ENCODE measurements at regions not wholly inside any gene's neighbourhood (a gene's known extent, or its start where the extent isn't known, plus 50 kb on each side); places are given as distances from the start of the nearest gene placed in this dataset.

- TF ChIP-seq POLR2AphosphoS5 (IDR thresholded peaks at IDR 0.05; ENCODE audit: low read depth, low read length) = no peak
- TF ChIP-seq TAF1 (IDR thresholded peaks at IDR 0.05; ENCODE audit: borderline replicate concordance, low read depth, low read length) = no peak
- no peak for TF ChIP-seq POLR2A (IDR thresholded peaks at IDR 0.05; ENCODE audit: low read depth, low read length)
- DNase-seq (ENCODE audit: insufficient read length) (no peak), FAIRE-seq (no peak)
Observed at GRCh38 chr11:39462506-39462905, 1996.9 kb downstream of the LRRC4C start.

- no peak for DNase-seq (ENCODE audit: insufficient read length)
- FAIRE-seq = no peak
- TF ChIP-seq POLR2A (IDR thresholded peaks at IDR 0.05; ENCODE audit: low read depth, low read length) (no peak), TAF1 (IDR thresholded peaks at IDR 0.05; ENCODE audit: borderline replicate concordance, low read depth, low read length) (no peak), POLR2AphosphoS5 (IDR thresholded peaks at IDR 0.05; ENCODE audit: low read depth, low read length) (no peak)
Observed at GRCh38 chr11:39461066-39461465, 1998.4 kb downstream of the LRRC4C start.

DNA sequence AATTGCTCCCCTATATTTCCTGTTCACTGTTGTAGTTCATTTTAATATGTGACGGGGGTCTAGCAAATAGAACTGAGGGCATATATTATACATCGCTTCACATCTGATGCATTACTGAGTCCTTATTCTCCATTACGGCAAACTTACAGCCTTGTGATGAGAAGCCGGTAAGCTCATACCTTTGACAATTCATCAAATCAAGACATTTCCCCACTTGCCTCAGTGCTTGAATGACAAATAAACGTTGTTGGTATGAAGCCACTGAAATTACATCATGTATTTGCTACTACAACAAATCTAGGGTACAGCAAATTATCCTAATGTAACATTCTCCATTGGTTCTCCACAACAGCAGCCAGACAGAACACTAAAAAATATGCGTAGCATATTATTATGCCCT, 1999.8 kb downstream of the LRRC4C start:
- FAIRE-seq = no peak
- no peak for DNase-seq (ENCODE audit: insufficient read length)
- TF ChIP-seq POLR2A (IDR thresholded peaks at IDR 0.05; ENCODE audit: low read depth, low read length) = no peak
- no peak for TF ChIP-seq POLR2AphosphoS5 (IDR thresholded peaks at IDR 0.05; ENCODE audit: low read depth, low read length)
- TF ChIP-seq TAF1 (IDR thresholded peaks at IDR 0.05; ENCODE audit: borderline replicate concordance, low read depth, low read length) = no peak

GRCh38 chr11:39458481-39458880, 2001.0 kb downstream of the LRRC4C start:
- no peak for DNase-seq (ENCODE audit: insufficient read length)
- TF ChIP-seq POLR2AphosphoS5 (IDR thresholded peaks at IDR 0.05; ENCODE audit: low read depth, low read length) (no peak), POLR2A (IDR thresholded peaks at IDR 0.05; ENCODE audit: low read depth, low read length) (no peak), TAF1 (IDR thresholded peaks at IDR 0.05; ENCODE audit: borderline replicate concordance, low read depth, low read length) (no peak)
- no peak for FAIRE-seq

DNA sequence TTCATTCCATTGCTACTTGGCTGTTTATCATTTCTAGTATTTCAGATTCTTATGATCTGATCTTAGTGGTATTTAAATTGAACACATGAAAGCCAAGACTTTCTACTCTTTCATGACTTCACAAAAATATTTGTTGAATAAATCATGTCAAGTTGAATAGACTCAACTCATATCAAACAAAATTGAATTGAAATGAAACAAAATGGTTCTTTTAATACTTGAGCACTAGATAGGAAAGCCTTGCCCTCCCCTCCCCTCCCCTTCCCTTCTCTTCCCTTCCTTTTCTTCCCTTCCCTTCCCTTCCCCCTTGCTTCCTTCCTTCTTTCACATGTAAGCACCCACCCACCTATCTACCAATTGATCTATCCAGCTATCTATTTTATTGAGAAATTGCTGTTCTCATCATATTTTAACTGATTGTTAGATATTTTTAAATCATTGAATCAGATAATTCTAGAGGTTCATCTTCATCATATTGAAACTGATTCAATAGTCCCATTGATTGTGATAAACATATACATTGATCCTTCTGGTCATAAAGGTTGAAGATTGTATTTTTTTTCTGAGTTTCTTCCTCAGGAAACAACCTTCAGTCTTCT, 2015.9 kb downstream of the LRRC4C start:
- DNase-seq (ENCODE audit: insufficient read length) (no peak), FAIRE-seq (no peak)
- TF ChIP-seq TAF1 (IDR thresholded peaks at IDR 0.05; ENCODE audit: borderline replicate concordance, low read depth, low read length) = no peak
- TF ChIP-seq POLR2AphosphoS5 (IDR thresholded peaks at IDR 0.05; ENCODE audit: low read depth, low read length) = no peak
- no peak for TF ChIP-seq POLR2A (IDR thresholded peaks at IDR 0.05; ENCODE audit: low read depth, low read length)

GRCh38 chr11:39442177-39442576, 2017.3 kb downstream of the LRRC4C start:
- DNase-seq (ENCODE audit: insufficient read length) (no peak), FAIRE-seq (no peak)
- no peak for TF ChIP-seq POLR2AphosphoS5 (IDR thresholded peaks at IDR 0.05; ENCODE audit: low read depth, low read length)
- no peak for TF ChIP-seq TAF1 (IDR thresholded peaks at IDR 0.05; ENCODE audit: borderline replicate concordance, low read depth, low read length)
- TF ChIP-seq POLR2A (IDR thresholded peaks at IDR 0.05; ENCODE audit: low read depth, low read length) = no peak

DNA sequence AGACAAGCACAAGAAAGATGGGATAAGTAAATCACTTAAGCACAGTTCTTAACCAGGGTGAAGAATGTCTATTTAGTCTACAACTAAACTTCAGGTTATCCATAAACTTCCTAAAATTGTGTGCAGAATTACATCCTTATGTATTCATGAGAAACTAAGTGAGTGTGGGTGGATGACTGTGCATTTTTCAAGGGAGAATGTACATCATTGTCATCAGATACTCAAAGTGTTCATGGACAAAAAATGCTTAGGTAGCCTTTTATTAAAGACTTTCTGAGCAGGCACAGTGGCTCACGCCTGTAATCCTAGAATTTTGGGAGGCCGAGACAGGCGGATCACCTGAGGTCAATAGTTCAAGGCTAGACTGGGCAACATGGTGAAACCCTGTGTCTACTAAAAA, 2023.8 kb downstream of the LRRC4C start:
- no peak for TF ChIP-seq POLR2A (IDR thresholded peaks at IDR 0.05; ENCODE audit: low read depth, low read length)
- no peak for TF ChIP-seq TAF1 (IDR thresholded peaks at IDR 0.05; ENCODE audit: borderline replicate concordance, low read depth, low read length)
- TF ChIP-seq POLR2AphosphoS5 (IDR thresholded peaks at IDR 0.05; ENCODE audit: low read depth, low read length) = no peak
- FAIRE-seq (no peak), DNase-seq (ENCODE audit: insufficient read length) (no peak)

DNA sequence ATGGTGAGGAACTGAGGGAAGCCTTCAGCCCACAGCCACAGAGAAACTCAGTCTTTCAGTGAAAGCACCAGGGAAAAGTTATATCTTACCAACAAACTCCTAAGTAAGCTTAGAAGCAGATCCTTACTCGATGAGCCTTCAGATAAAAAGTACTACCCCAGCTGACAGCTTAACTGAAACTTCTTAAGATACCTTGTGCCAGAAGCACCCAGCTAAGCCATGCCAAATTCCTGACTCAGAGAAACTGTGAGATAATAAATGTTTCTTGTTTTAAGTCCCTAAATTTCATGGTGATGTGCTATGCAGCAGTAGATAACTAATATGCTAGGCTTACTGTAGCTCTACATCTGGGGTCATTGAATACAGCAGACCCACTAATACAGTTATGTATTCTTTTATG, 2025.0 kb downstream of the LRRC4C start:
- FAIRE-seq = no peak

GRCh38 chr11:39432929-39433328, 2026.5 kb downstream of the LRRC4C start:
- FAIRE-seq (no peak), DNase-seq (ENCODE audit: insufficient read length) (no peak)
- TF ChIP-seq POLR2AphosphoS5 (IDR thresholded peaks at IDR 0.05; ENCODE audit: low read depth, low read length) (no peak), TAF1 (IDR thresholded peaks at IDR 0.05; ENCODE audit: borderline replicate concordance, low read depth, low read length) (no peak), POLR2A (IDR thresholded peaks at IDR 0.05; ENCODE audit: low read depth, low read length) (no peak)

More for the DNA sequence above, 2025.0 kb downstream of the LRRC4C start:
- no peak for TF ChIP-seq TAF1 (IDR thresholded peaks at IDR 0.05; ENCODE audit: borderline replicate concordance, low read depth, low read length)
- no peak for TF ChIP-seq POLR2A (IDR thresholded peaks at IDR 0.05; ENCODE audit: low read depth, low read length)
- TF ChIP-seq POLR2AphosphoS5 (IDR thresholded peaks at IDR 0.05; ENCODE audit: low read depth, low read length) = no peak
- DNase-seq (ENCODE audit: insufficient read length) = no peak

DNA sequence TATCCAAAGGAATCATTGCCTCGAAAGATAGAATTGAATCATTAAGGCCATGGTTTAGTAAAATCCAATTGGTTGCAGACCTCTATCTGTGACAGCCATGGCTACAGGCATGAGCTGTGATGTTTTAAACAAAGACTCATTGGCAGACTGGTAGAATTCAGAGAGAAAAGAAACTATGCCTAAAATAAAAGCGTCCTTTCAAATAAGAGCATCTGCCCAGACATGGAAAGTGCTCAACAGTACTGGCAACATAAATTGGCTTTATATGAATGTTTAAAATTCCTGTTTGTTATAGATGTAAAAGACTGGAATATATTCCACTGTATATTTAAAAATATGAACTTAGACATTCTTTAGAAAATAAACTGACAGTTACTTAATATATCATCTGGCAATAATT, 2034.2 kb downstream of the LRRC4C start:
- DNase-seq (ENCODE audit: insufficient read length) (no peak), FAIRE-seq (no peak)
- no peak for TF ChIP-seq POLR2A (IDR thresholded peaks at IDR 0.05; ENCODE audit: low read depth, low read length)
- no peak for TF ChIP-seq POLR2AphosphoS5 (IDR thresholded peaks at IDR 0.05; ENCODE audit: low read depth, low read length)
- TF ChIP-seq TAF1 (IDR thresholded peaks at IDR 0.05; ENCODE audit: borderline replicate concordance, low read depth, low read length) = no peak

GRCh38 chr11:39412117-39412516, 2047.3 kb downstream of the LRRC4C start:
- FAIRE-seq (no peak), DNase-seq (ENCODE audit: insufficient read length) (no peak)
- no peak for TF ChIP-seq POLR2AphosphoS5 (IDR thresholded peaks at IDR 0.05; ENCODE audit: low read depth, low read length)
- TF ChIP-seq TAF1 (IDR thresholded peaks at IDR 0.05; ENCODE audit: borderline replicate concordance, low read depth, low read length) = no peak
- no peak for TF ChIP-seq POLR2A (IDR thresholded peaks at IDR 0.05; ENCODE audit: low read depth, low read length)

DNA sequence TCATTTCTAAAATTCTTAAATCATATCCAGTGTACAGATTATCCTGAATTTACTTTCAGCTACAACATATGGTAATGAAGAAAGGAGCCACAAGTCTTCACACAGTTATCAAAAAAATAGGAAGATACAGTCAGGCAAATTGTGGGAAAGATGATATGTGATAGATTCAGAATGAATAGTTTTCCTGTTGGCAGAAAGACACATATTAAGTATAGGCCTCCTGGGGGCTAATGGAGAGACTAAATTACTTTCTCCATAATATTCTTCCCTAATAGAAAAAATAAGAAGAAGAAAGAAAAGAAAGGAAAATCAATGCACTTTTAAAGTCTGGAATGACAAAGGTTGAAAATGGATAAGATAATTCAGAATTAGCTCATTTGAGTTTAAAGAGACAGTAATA, 2073.5 kb downstream of the LRRC4C start:
- TF ChIP-seq POLR2A (IDR thresholded peaks at IDR 0.05; ENCODE audit: low read depth, low read length) = no peak
- TF ChIP-seq POLR2AphosphoS5 (IDR thresholded peaks at IDR 0.05; ENCODE audit: low read depth, low read length) = no peak
- TF ChIP-seq TAF1 (IDR thresholded peaks at IDR 0.05; ENCODE audit: borderline replicate concordance, low read depth, low read length) = no peak
- DNase-seq (ENCODE audit: insufficient read length) (no peak), FAIRE-seq (no peak)
